A549 (cell line): ENCODE measurements at regions not wholly inside any gene's neighbourhood (a gene's known extent, or its start where the extent isn't known, plus 50 kb on each side); places are given as distances from the start of the nearest gene placed in this dataset.
"Not testable (repeated sequence)": the region's sequence is repeated elsewhere in the genome, so short reads cannot be mapped to it uniquely, and the experiment has no call there.

Experiments
- CTCF ChIP-seq: fragments of >200 bp; sonication (Bioruptor Twin); formaldehyde crosslinking; IDR thresholded peaks from 3 replicates; pipeline ENCODE4 v1.5.1; 2016
- KDM5A ChIP-seq: fragments of 200-600 bp; sonication (generic); IDR thresholded peaks from 2 replicates; pipeline ENCODE4 v1.6.1; 2016; ENCODE audit warnings: antibody characterized with exemption, mild to moderate bottlenecking
- POLR2A ChIP-seq: IDR thresholded peaks from 2 replicates; pipeline ENCODE4 v1.6.1; 2012; ENCODE audit warnings: mild to moderate bottlenecking, low read length
- RAD21 ChIP-seq, 2 experiments: fragments of >200 bp in 1 of 2; sonication (Bioruptor Twin) in 1 of 2; formaldehyde crosslinking in 1 of 2; IDR thresholded peaks in 1 of 2; conservative IDR thresholded peaks in 1 of 2; 2 replicates in 1 of 2; 3 replicates in 1 of 2; pipeline ENCODE4 v1.6.1; 2012 to 2018; ENCODE audit warnings: inconsistent platforms in 1 of 2

GRCh38 chr14:87240319-87240718 lies 752.7 kb downstream of the GALC start:
- TF ChIP-seq KDM5A; POLR2A; CTCF; RAD21 (conservative IDR thresholded peaks at IDR 0.05 in 1 of 2, IDR thresholded peaks at IDR 0.05 in 1 of 2): not testable (repeated sequence)
